Thyroid gland (tissue), 4 donors: ENCODE measurements at regions not wholly inside any gene's neighbourhood (a gene's known extent, or its start where the extent isn't known, plus 50 kb on each side); places are given as distances from the start of the nearest gene placed in this dataset.
"Not testable (repeated sequence)": the region's sequence is repeated elsewhere in the genome, so short reads cannot be mapped to it uniquely, and the experiment has no call there.

ENCODE experiments used
- POLR2A ChIP-seq, 2 donors: fragments of 450-650 bp; IDR thresholded peaks; one replicate each; pipeline ENCODE4 v1.6.1; 2017; ENCODE audit warnings: antibody characterized with exemption in 2 of 2, mild to moderate bottlenecking in 2 of 2, moderate library complexity in 1 of 2
- TF ChIP-seq, protein P1 (sequence below), 6 experiments: fragments of 200-600 bp in 3 of 6; fragments of 450-650 bp in 3 of 6; sonication (generic) in 3 of 6; IDR thresholded peaks; one replicate each; pipeline ENCODE4 v1.5.1; 2016 to 2019; ENCODE audit warnings: antibody characterized with exemption in 6 of 6, mild to moderate bottlenecking in 2 of 6, inconsistent platforms in 1 of 6, moderate library complexity in 1 of 6

DNA sequence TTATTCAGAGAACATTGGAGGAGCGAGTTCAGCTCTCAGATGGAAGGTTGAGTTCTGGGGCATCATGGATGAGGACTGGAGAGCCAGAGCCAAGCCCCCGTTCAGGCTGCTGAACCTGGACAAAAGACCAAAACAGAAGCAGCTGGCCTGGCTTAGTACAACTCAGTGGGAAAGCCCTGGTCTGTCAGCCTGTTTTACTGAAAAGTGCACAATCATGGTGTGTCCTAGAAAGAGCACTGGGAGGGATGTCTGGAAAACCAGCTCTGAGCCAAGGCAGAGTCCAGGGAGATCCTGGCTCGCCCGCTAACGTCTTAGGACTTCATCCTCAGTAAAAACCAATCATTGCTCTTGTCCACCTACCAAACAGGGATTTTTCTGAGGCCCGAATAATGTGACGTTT is 129.7 kb upstream of the MTLN start:
- TF ChIP-seq, protein P1, sequence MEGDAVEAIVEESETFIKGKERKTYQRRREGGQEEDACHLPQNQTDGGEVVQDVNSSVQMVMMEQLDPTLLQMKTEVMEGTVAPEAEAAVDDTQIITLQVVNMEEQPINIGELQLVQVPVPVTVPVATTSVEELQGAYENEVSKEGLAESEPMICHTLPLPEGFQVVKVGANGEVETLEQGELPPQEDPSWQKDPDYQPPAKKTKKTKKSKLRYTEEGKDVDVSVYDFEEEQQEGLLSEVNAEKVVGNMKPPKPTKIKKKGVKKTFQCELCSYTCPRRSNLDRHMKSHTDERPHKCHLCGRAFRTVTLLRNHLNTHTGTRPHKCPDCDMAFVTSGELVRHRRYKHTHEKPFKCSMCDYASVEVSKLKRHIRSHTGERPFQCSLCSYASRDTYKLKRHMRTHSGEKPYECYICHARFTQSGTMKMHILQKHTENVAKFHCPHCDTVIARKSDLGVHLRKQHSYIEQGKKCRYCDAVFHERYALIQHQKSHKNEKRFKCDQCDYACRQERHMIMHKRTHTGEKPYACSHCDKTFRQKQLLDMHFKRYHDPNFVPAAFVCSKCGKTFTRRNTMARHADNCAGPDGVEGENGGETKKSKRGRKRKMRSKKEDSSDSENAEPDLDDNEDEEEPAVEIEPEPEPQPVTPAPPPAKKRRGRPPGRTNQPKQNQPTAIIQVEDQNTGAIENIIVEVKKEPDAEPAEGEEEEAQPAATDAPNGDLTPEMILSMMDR (IDR thresholded peaks at IDR 0.05) = not testable (repeated sequence)
- not testable (repeated sequence) for TF ChIP-seq POLR2A (IDR thresholded peaks at IDR 0.05)
